GM18511 (cell line): ENCODE measurements at regions not wholly inside any gene's neighbourhood (a gene's known extent, or its start where the extent isn't known, plus 50 kb on each side); places are given as distances from the start of the nearest gene placed in this dataset.

Experiments
- ATAC-seq: cut with Tn5 transposase; IDR thresholded peaks from one replicate; pipeline ENCODE4 v1.9.1; 2021; ENCODE audit warnings: mild to moderate bottlenecking, moderate library complexity; ENCODE audit not compliant: unreplicated experiment

DNA sequence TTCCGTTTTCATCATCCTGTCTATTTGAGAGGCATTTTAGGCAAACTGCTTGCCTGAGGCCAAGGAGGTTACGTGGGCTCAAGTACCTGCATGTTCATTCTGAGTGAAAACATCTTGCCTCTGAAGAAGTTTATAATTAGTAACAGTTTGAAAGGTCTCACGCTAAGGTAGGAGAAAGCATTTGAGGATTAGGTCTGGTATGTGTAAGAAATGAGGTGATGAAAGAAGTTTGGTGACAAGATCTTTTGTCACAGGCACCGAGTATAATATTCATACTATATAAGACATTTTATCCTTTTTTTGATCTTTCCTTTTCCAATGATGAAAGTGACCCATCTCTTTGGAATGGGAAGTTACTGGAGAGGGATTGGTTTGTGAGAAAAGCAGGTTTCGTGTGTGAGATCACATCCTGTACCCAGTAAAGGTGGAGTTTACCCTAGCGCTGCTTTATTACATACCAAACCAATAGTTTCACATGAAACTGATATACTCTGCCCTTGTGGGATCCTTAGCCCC lies 98.7 kb upstream of the PDC start:
- ATAC-seq = peak; percentile 52

DNA sequence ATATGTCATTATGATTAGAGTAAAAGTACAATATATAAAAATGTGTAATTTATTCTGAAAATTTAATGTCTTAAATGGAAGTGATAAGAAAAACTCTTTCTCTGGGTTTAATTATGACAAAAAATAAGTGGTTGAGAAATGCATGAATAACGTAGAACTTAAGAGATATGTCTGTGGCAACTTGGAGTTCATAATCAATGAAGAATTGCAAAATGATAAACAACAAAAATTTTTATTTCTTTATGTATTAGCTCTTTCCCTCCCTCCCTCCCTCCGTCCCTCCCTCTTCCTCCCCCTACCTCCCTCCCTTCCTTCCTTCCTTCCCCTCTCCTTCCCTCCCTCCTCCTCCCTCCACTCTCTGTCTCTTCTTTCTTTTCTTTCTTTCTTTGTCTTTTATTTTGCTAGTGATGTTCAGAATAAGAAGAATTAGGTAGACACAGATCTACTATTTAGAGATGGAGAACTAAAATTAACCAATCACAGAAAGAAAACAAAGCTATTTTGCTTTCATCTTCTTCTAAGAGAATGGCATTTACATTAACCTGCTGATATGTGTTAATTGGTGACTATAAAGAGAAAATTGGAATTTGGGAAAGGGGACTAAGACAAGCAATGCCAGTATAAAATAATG lies 96.3 kb upstream of the PDC start:
- ATAC-seq = no peak

DNA sequence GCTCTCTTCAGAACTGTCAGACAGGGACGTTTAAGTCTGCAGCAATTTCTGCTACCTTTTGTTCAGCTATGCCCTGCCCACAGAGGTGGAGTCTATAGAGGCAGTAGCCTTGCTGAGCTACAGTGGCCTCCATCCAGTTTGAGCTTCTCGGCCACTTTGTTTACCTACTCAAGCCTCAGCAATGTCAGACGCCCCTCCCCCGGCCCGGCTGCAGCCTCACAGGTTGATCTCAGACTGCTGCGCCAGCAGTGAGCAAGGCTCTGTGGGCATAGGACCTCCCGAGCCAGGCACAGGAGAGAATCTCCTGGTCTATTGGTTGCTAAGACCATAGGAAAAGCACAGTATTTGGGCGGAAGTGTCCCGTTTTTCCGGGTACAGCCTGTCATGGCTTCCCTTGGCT lies 89.9 kb upstream of the PDC start:
- no peak for ATAC-seq

DNA sequence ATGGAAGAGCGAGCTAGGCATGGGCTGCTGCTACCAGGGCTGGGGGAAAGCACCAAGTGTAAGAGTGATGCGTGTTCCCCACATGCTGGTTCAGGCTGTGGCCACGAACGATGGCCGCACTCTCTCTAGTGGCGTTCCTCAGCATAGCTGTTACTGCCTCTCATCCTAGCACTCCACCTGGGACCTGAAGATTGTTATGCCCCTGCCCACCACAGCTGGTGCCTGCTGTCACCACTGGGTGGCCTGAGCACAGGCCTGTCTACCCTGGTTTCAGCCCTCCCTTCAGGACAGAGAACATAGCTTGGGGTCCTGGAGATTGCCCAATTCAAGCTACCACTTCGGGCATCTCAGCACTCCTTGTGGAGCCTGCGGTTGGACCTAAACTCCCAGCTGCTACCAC lies 80.1 kb upstream of the PDC start:
- no peak for ATAC-seq

DNA sequence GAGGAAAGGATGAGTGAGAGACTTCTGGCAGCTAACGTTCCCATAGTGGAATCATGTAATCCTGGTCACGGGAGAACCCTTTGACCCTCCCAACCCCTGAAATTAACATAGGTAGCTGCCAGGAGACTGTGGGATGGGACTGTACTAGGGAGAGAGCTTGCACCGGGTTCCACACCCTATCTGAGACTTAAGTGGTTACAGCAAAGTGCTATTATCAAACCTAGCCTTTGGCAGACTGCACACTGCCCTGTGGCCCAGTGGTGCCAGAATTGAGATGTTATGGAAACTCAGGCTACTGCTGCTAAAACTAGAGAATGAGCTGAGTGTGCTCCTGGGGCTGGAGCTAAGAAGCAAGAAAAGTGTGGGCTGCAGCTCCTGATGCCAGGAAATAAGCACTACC lies 79.6 kb upstream of the PDC start:
- ATAC-seq = no peak

DNA sequence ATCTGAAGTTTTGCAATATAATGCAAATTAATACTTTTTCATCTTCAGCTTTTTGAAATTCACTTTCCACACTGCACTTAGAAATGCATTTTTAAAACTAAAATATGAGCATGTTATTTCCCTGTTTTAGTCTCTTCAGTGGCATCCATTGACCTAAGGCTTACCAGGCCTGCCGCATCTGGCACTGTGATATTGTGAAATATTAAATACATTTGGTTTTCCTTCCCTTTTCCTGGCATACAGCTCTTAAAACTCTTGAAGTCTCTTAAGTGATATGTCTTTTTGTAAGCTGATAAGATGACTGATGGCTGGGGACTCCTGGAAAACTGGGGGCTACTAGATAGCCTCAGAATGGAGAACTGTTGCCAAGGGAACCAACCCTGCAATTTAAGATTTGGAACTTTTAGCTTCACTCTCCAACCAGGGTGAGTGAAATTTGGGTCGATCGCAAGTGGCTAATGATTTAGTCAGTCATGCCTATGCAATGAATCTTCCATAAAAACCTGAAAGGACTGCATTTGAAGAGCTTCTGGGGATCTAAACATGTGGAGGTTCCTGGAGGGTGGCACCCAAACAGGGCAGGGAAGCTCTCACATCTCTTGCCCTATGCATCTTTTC lies 75.5 kb upstream of the PDC start:
- no peak for ATAC-seq

DNA sequence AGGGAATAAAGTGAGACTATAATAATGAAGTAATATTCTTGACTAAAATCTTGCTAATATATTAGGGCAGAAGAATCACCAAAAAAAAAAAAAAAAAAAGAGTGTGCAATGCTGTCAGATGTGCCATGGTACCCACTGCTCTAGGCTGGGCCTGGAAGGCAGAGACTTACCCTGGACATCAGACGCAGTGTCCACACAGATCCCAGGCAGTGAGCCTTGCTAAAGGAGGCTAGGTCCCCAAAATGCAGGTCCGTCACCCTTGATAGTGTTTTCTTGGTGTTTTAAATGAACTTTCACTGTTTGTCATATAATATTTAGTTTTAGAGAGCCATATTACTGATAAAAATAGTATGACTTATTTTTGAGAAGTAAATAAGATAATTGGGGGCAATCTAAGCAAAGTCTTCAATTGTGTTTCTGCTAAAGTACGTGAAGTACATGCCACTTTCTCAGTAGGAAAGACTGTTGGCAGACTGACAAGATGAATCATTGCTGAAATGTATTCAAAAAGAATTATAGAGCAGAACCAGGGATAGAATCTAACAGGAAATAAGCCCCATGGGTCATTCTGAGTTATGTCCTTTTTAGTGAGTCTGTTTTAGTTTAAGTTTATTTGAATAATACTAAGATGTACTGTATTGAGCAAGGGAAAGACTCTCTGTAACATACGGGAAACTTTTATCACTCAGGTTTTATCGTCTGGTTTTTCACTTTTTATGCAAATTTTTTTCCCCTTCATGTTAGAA lies 74.6 kb upstream of the PDC start:
- ATAC-seq = no peak

DNA sequence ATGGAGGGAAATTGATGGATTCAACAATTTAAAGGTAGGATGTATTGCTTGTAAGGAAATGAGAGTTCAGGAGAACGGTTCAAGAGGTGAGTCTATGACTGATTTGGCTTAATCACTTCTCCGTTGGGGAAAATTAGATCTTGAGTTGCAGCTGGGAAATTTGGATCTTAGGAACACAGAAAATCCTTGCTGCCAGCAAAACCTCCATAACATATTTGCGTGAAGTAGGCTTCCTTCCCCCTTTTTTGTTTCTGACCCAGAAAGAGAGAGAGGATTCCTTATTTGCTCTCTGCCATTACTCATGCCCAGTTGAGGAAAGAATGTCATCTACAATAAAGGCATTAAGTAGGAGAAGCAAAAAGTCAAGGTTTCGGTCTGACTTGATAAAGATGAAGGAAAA lies 73.5 kb upstream of the PDC start:
- no peak for ATAC-seq

DNA sequence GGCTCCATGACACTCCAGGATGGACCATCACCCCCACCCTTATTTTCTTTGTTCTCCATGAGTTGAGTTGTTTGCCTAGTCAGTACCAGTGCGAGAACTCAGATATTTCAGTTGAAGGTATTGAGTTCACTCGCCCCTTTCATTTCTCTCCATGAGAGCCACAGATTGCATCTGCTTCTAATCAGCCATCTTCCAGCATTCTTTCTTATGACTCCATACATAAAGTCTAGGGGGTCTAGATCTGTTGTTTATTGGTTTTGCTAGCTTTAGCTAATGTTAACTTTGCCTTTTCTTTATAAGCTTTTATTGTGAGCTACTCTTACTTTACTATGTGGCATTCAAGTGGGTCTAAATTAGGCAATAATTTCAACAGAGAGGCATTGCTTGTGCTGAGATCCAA lies 71.6 kb upstream of the PDC start:
- no peak for ATAC-seq

DNA sequence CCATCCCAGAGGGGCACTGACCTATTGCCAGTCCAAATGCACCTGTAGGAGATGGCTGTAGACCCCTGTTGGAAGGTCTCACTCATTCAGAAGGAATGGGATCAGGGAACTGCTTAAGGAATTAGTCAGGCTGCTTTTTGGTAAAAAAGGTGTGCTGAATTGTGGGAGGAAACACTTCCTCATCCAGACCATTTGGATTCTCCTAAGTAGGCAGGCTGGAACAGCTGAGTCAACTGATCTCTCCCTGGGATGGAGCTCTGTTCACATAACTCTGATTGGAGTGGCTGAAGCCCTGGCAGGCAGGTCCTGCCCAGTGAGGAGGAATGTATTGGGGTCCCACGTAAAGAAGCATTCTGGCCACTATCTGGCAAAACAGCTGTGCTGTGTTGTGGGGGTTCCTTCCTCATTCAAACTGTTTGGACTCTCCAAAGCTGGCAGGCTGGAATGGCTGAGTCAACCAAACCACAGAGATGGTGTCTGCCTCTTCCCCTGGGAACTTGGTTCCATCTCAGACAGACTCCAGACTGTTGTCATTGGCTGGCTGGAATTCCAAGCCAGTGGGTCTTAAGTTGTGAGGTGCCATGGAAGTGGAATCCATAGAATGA lies 70.7 kb upstream of the PDC start:
- no peak for ATAC-seq

DNA sequence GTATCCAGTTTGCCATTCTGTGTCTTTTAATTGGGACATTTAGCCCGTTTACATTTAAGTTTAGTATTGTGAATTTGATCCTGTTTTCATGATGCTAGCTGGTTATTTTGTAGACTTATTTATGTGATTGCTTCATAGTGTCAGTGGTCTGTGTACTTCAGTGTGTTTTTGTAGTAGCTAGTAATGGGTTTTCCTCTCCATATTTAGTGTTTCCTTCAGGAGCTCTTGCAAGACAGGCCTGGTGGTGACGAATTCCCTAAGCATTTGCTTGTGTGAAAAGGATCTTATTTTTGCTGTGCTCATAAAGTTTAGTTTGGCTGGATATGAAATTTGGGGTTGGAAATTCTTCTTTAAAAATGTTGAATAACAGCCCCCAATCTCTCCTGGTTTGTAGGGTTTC lies 69.2 kb upstream of the PDC start:
- ATAC-seq = no peak

DNA sequence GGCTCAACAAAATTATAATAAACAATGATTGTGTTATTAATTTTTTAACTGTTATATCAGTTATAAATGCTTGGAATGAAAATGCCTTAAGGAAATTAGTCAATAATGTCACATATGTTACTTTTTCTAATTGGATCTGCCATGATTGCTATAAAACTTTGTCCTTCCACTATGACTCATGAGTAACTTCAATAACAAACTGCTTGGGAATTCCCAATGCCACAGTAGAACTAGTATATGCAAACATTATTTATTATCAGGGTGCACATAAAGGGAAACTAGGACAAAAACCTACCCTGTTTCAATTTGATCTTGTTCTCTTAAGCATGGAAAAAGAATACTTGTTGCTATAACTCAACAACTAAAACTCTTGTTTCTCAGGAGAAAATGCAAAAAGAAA lies 59.1 kb upstream of the PDC start:
- no peak for ATAC-seq

DNA sequence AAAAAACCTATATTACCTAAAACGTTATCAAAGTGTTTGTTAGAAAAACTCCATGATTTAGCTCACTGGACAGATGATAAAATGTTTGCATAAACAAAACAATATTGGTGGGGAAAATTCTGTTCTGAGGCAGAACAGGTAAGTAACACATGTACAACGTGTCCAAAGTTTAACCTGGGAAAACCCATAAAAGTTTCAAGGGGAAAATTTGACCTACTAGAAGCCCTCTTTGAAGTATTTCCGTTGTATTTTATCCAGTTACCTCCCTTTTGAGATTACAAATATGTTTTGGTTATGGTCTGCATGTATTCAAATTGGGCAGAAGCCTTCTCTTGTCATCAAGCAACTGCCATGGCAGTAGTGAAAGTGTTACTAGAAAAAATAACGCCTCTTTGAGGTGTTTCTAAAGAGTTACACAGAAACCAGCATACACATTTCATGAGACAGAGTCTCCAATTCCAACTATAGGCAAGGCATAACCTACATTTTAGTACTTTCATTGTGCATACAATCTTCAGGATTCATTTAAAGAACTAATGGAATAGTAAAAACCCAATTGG lies 58.0 kb upstream of the PDC start:
- peak; percentile 70 for ATAC-seq

DNA sequence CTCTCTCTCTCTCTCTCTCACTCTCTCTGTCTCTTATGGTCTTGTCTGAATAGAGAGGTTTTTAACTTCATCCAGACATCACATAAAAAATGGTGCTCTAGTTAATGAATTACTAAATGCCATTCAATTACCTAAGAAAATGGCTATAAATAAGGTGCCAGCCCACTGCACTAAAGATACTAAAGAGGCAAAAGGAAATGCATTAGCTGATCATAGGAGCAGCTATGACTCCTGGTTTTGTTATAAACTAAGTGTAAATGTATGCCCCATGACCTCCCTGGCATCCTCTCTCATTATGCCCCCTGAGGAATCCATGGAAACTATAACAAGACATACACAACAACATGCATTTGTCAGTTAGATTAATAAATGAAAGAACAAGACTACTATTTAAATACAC lies 57.5 kb upstream of the PDC start:
- ATAC-seq = peak; percentile 29

DNA sequence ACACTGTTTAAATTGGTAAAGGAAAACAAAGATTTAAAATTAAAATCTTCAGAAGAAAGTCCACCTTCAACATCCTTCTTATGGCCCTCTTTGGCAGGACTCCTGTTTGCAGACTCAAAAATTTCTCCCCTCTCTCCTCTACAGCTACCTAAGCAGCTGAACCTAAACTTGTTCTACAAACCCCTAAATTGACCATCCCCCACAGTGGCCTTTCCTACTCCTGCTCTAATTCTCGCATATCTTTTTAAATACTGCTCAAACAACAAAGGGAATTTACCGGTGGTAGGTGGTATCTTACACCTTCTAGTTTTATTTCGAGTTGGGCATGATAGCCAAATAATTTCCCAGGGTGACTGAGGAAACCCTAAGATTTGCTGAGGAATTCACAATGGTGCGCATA lies 53.5 kb upstream of the PDC start:
- ATAC-seq = no peak

DNA sequence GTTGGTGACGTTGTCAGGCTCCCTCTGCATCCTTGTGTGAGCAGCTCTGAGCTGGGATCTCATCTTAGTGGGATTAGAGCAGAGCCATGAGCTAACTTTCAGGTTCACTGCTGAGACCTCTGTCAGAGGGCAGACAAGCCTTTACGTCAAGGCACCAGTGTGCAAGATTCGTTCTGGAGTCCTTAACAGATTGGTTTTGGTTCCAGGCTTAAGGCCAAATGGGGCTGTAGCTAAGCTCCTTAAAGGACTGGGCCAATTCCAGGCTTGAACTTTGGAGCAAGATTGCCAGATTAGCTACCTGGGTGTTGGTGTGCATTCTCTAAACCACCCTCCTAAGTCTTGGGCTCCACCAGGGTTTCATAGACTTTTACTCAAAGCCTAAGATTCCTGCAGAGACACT lies 52.6 kb upstream of the PDC start:
- ATAC-seq = no peak

DNA sequence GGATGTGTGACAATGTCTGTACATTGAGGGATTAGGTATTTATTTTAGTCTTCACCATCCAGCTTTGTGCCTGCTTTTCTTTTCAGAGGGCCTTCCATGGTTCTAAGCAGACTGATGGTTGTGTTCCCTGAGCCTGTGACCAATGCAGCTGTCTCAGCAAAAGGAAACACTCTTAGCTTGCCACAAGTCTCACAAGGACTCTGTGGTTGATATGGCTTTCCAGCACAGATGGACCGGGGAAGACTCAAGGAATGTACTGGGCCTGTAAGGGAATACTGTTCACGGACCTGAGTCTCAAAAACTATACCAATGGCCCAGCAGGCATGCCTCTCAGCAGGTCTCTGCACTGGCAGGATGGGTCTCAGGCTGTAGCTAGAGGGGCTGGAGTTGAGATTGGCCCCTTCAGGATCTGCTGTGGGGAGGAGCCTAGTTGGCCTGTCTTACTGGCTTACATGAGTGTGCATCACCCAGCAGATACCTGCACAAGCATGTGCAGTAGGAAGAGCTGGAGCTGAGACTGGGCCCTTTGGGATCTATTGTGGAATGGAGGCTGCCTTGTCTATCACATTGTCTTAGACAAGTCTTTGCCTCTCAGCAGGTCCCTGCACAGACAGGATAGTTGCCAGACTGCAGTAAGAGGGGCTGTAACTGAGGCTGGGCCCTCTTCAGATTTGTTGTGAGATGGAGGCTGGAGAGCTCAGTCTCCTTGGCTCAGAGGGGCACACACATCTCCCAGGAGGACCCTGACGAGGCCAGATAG lies 52.0 kb upstream of the PDC start:
- ATAC-seq = peak; percentile 17

DNA sequence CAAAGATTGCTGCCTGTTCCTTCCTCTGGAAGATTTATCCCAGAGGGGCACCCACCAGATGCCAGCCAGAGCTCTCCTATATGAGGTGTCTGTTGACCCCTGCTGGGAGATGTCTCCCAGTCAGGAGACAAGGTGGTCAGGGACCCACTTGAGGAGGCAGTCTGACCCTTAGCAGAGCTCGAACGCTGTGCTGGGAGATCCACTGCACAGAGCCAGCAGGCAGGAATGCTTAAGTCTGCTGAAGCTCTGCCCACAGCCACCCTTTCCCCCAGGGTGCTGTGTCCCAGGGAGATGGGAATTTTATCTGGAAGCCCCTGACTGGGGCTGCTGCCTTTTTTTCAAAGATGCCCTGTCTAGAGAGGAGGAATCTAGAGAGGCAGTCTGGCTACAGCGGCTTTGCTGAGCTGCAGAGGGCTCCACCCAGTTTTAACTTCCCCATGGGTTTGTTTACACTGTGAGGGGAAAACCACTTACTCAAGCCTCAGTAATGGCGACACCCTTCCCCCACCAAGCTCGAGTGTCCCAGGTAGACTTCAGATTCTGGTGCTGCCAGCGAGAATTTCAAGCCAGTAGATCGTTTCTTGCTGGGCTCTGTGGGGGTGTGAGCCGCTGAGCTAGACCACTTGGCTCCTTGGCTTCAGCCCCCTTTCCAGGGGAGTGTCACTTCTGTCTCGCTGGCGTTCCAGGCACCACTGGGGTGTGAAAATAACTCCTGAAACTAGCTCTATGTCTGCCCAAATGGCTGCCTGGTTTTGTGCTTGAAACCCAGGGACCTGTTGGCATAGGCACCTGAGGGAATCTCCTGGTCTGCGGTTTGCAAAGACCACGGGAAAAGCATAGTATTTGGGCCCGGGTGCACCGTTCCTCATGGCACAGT lies 51.1 kb upstream of the PDC start:
- peak; percentile 94 for ATAC-seq
